ENCODE measurements at regions not wholly inside any gene's neighbourhood (a gene's known extent, or its start where the extent isn't known, plus 50 kb on each side); places are given as distances from the start of the nearest gene placed in this dataset.

GRCh38 chr1:208683141-208683540, 439.0 kb upstream of the PLXNA2 start:
- H3K4me2 ChIP-seq (ENCODE audit: low read length) = no peak overlapping the region
- no peak overlapping the region for H3K27ac ChIP-seq (ENCODE audit: low read depth, low read length, poor library complexity, severe bottlenecking)
- BruUV-seq (replicated peaks) = no TSS peak
- CTCF ChIA-PET (ENCODE audit: unreplicated experiment) = no interaction called here
- DNase-seq (ENCODE audit: low spot score) = no peak
- no peaks in the 10 kb centered on the region for H3K4me1 ChIP-seq (ENCODE audit: insufficient read depth, low read length, poor library complexity, severe bottlenecking)
- intact Hi-C loops (cut with micrococcal nuclease; ENCODE audit: unreplicated experiment) = no loop called here
- no peak overlapping the region for H3K4me3 ChIP-seq (ENCODE audit: low read depth, low read length, poor library complexity, severe bottlenecking)
- H3K9me3 ChIP-seq (ENCODE audit: low read length) = no peaks in the 10 kb centered on the region
- H4K20me1 ChIP-seq (ENCODE audit: insufficient read depth, low read length) = no peaks in the 10 kb centered on the region
- POLR2A ChIA-PET = interaction anchor here (0.6 kb wide), 1 partner anchor 11 kb away, joined by 5 read pairs; no protein-coding TSS in a partner anchor
- H2AFZ ChIP-seq (ENCODE audit: low read length) = no peak overlapping the region
- no peaks in the 10 kb centered on the region for H3K36me3 ChIP-seq (ENCODE audit: insufficient read depth, low read length)
- no peaks in the 10 kb centered on the region for H3K9me2 ChIP-seq (ENCODE audit: insufficient read depth, low read length)
- TF ChIP-seq EZH2phosphoT487 (IDR thresholded peaks at IDR 0.05; ENCODE audit: borderline replicate concordance, low read depth, low read length) (no peak), CTCF (conservative IDR thresholded peaks at IDR 0.05; ENCODE audit: low read length) (no peak)
- H3K79me2 ChIP-seq (ENCODE audit: insufficient read depth, low read depth, low read length) = no peaks in the 10 kb centered on the region

GRCh38 chr1:208684192-208684591, 440.0 kb upstream of the PLXNA2 start:
- H3K79me2 ChIP-seq (ENCODE audit: insufficient read depth, low read depth, low read length) = no peaks in the 10 kb centered on the region
- CTCF ChIA-PET (ENCODE audit: unreplicated experiment) = no interaction called here
- POLR2A ChIA-PET = no interaction called here
- BruUV-seq (replicated peaks) = no TSS peak
- no peak overlapping the region for H3K4me2 ChIP-seq (ENCODE audit: low read length)
- H3K9me3 ChIP-seq (ENCODE audit: low read length) = no peaks in the 10 kb centered on the region
- no peak overlapping the region for H3K27ac ChIP-seq (ENCODE audit: low read depth, low read length, poor library complexity, severe bottlenecking)
- H2AFZ ChIP-seq (ENCODE audit: low read length) = no peak overlapping the region
- intact Hi-C loops (cut with micrococcal nuclease; ENCODE audit: unreplicated experiment) = no loop called here
- no peaks in the 10 kb centered on the region for H3K36me3 ChIP-seq (ENCODE audit: insufficient read depth, low read length)
- no peak for DNase-seq (ENCODE audit: low spot score)
- no peaks in the 10 kb centered on the region for H4K20me1 ChIP-seq (ENCODE audit: insufficient read depth, low read length)
- no peaks in the 10 kb centered on the region for H3K4me1 ChIP-seq (ENCODE audit: insufficient read depth, low read length, poor library complexity, severe bottlenecking)
- H3K4me3 ChIP-seq (ENCODE audit: low read depth, low read length, poor library complexity, severe bottlenecking) = no peak overlapping the region
- H3K9me2 ChIP-seq (ENCODE audit: insufficient read depth, low read length) = no peaks in the 10 kb centered on the region
- TF ChIP-seq CTCF (conservative IDR thresholded peaks at IDR 0.05; ENCODE audit: low read length) (no peak), EZH2phosphoT487 (IDR thresholded peaks at IDR 0.05; ENCODE audit: borderline replicate concordance, low read depth, low read length) (no peak)

- intact Hi-C loops (cut with micrococcal nuclease; ENCODE audit: unreplicated experiment) = no loop called here
- Histone ChIP-seq H3K79me2 (ENCODE audit: insufficient read depth, low read depth, low read length) (no peaks in the 10 kb centered on the region), H3K27ac (ENCODE audit: low read depth, low read length, poor library complexity, severe bottlenecking) (no peak overlapping the region), H3K4me1 (ENCODE audit: insufficient read depth, low read length, poor library complexity, severe bottlenecking) (no peaks in the 10 kb centered on the region), H3K9me3 (ENCODE audit: low read length) (no peaks in the 10 kb centered on the region), H3K4me2 (ENCODE audit: low read length) (no peak overlapping the region), H2AFZ (ENCODE audit: low read length) (no peak overlapping the region), H4K20me1 (ENCODE audit: insufficient read depth, low read length) (no peaks in the 10 kb centered on the region), H3K36me3 (ENCODE audit: insufficient read depth, low read length) (no peaks in the 10 kb centered on the region), H3K9me2 (ENCODE audit: insufficient read depth, low read length) (no peaks in the 10 kb centered on the region), H3K4me3 (ENCODE audit: low read depth, low read length, poor library complexity, severe bottlenecking) (no peak overlapping the region)
- no peak for DNase-seq (ENCODE audit: low spot score)
- POLR2A ChIA-PET = interaction anchor here (0.9 kb wide), 1 partner anchor 70 kb away, joined by 3 read pairs; no protein-coding TSS in a partner anchor
- BruUV-seq (replicated peaks) = no TSS peak
- CTCF ChIA-PET (ENCODE audit: unreplicated experiment) = no interaction called here
- TF ChIP-seq EZH2phosphoT487 (IDR thresholded peaks at IDR 0.05; ENCODE audit: borderline replicate concordance, low read depth, low read length) (no peak), CTCF (conservative IDR thresholded peaks at IDR 0.05; ENCODE audit: low read length) (no peak)
Observed at GRCh38 chr1:208686592-208686991, 442.4 kb upstream of the PLXNA2 start.
